ENCODE measurements at regions not wholly inside any gene's neighbourhood (a gene's known extent, or its start where the extent isn't known, plus 50 kb on each side); places are given as distances from the start of the nearest gene placed in this dataset.

DNA sequence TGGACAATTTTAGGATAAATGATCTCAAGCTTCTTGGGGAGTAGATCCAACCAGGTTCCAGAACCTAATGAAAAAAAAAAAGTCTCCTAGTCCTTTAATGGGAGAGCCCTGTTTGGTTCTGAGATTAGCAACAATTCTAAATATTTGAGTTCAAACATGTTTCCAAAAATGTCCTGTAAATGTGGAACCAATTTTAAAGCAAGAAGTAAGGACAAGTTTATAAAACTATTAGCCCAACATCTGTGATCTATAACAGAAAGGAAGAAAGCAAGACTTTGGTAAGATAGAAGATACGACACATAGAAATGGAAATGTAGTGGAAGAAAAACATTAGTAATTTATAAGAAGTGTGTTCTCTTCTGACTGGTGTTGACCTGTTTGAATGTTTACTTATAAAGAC lies 79.7 kb upstream of the SLC5A12 start:
- TF ChIP-seq, protein P1, sequence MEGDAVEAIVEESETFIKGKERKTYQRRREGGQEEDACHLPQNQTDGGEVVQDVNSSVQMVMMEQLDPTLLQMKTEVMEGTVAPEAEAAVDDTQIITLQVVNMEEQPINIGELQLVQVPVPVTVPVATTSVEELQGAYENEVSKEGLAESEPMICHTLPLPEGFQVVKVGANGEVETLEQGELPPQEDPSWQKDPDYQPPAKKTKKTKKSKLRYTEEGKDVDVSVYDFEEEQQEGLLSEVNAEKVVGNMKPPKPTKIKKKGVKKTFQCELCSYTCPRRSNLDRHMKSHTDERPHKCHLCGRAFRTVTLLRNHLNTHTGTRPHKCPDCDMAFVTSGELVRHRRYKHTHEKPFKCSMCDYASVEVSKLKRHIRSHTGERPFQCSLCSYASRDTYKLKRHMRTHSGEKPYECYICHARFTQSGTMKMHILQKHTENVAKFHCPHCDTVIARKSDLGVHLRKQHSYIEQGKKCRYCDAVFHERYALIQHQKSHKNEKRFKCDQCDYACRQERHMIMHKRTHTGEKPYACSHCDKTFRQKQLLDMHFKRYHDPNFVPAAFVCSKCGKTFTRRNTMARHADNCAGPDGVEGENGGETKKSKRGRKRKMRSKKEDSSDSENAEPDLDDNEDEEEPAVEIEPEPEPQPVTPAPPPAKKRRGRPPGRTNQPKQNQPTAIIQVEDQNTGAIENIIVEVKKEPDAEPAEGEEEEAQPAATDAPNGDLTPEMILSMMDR (IDR thresholded peaks at IDR 0.05), result no peak
- TF ChIP-seq POLR2A (IDR thresholded peaks at IDR 0.05), result no peak
